Spleen (tissue), 7 donors: ENCODE measurements at regions not wholly inside any gene's neighbourhood (a gene's known extent, or its start where the extent isn't known, plus 50 kb on each side); places are given as distances from the start of the nearest gene placed in this dataset.

Source experiments
- CTCF ChIP-seq, 11 experiments: fragments of 200-600 bp in 7 of 11; fragments of 450-650 bp in 4 of 11; sonication (generic) in 4 of 11; IDR thresholded peaks in 8 of 11; conservative IDR thresholded peaks in 3 of 11; 1 replicate in 7 of 11; 2 replicates in 4 of 11; pipeline versions ENCODE4 v1.4.0 to v1.8.0; 2016 to 2021; ENCODE audit warnings: antibody characterized with exemption in 11 of 11, inconsistent platforms in 4 of 11, mild to moderate bottlenecking in 1 of 11
- POLR2A ChIP-seq, 3 donors: fragments of 450-650 bp; IDR thresholded peaks; one replicate each; pipeline ENCODE4 v1.5.1; 2017; ENCODE audit warnings: antibody characterized with exemption in 3 of 3, mild to moderate bottlenecking in 1 of 3
- donor health status: DM: no; HTN: no; CAD: no; lungs with moderate emphysema.
- donor health status: DM: no; HTN: no; CAD: no.
- donor health status: DM: no; HTN: no; CAD: no.

GRCh38 chr13:106101201-106101600, 434.3 kb downstream of the EFNB2 start:
- TF ChIP-seq CTCF (IDR thresholded peaks at IDR 0.05 in 8 of 11, conservative IDR thresholded peaks at IDR 0.05 in 3 of 11) (no peak), POLR2A (IDR thresholded peaks at IDR 0.05) (no peak)
